NCI-H1436 (cell line): ENCODE measurements at regions not wholly inside any gene's neighbourhood (a gene's known extent, or its start where the extent isn't known, plus 50 kb on each side); places are given as distances from the start of the nearest gene placed in this dataset.
A peak's percentile ranks its signal among the peaks of the same experiment; 100 is the strongest.

Source experiments
- DNase-seq: peaks from one replicate; lab custom pipeline; 2025; lab: John Stamatoyannopoulos, UW

DNA sequence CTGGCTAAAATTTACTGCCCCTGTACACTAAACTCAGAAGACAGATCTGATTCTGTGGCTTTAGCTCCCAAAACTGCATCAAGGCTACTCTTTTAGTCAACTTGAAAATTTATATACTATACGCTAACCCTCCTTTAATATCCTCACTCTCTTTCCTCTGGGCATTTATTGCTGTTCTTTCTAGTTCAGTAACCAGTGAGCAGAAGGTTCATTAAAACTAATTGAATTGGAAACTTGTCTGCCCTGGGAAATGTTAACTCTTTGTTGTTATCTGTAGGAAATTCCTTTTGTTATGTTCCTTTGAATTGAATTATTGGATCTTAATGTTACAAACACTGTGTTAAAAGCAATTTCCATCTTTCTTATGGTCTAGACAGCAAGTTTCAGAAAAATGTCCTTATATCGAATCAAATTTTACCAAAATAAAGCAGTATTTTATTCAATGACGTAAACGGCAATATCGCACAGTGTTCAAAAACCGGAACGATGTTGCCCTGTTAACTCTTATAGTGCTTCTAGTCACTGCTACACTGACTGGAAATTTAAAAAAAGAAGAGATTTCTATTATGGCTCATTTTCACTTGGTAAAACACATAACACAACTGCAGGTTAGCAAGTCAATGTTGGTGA, 168.3 kb downstream of the NR4A2 start:
- DNase-seq = no peak

DNA sequence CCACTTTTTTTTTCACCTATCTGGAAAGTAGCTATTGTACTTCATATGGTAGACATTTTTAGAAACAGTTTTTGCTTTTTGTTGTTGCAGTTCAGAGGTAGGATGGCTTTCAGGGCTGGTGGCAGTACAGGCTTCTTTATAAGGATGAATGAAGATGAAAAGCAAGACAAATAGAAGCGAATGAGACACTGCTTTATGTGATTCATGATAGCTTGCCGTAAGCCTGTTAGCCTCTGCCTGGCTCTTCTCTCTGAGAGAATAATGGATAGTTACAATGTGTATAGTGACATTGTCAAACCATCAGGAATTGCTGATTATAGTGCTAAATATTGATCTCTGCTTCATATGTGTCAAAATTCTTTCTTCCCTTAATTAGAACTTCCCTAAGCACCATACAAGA, 173.7 kb downstream of the NR4A2 start:
- DNase-seq = no peak

DNA sequence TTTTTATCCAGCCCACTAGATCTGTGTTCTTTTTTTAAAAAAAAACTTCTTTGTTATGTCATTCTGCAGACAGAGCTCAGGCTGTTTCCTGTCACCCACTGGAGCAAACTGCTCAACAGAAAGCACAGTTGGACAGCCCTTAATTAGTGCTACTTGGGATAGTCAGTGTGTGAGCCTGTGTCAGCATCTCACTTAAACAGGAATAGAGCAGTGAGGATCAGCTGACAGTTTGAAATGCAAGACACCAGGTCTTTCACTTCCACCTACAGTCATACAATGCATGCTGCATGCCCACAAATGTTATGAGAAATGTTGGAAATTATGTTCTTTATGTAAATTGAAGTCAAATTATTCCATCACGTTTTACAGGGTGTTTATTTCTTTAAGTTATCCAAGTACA, 174.9 kb downstream of the NR4A2 start:
- no peak for DNase-seq

DNA sequence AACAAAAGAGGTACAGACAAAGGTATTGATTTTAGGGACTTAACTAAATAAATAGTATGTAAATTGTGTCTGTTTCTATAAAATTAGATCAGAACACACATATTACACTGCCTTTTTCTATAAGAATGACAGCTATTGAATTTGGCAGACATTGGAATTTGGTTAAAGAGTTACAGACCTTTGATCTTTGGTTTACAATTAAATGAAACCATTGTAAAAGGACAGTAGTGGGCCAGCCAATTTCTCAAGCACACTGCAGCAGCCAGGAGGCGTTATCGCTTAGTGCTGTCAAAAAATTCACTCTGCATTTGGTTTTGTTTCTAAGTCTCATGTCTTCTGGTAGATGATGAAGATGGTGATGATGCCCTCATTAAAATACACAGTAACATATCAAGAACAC, 175.9 kb downstream of the NR4A2 start:
- DNase-seq = no peak

DNA sequence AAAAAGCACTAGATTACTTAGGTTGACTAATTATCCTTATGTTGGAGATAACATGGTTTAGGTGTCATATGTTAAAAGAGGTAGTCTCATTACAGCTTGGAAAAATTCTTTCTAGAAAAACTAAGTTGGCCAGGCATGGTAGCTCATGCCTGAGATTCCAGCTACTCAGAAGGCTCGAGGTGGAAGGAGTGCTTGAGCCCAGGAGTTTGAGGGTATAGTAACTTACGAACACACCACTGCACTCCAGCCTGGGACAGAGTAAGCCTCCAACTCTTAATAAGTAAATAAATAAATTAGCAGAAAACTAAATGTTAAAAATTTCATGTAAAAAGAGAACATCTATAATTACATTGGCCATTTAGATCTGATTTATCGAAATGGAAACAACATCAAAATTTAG, 177.2 kb downstream of the NR4A2 start:
- no peak for DNase-seq

DNA sequence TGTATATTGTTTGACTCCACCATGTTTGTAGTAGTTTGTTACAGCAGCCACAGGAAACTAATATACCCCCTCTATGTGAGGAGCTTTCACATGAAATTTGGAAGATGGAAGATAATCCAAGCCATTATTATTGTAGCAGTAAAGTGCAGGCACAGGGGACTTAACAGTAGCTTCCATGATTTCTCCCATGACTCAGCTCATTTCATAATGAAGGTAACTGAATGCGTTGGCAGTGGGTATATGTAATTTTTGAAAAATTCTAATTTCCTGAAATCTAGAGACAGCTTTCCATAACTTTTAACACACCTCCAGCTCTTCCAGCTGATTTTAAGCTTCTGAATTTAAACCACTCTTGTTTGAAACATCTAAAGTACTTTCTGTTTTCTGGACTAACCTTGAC, 181.2 kb downstream of the NR4A2 start:
- no peak for DNase-seq

DNA sequence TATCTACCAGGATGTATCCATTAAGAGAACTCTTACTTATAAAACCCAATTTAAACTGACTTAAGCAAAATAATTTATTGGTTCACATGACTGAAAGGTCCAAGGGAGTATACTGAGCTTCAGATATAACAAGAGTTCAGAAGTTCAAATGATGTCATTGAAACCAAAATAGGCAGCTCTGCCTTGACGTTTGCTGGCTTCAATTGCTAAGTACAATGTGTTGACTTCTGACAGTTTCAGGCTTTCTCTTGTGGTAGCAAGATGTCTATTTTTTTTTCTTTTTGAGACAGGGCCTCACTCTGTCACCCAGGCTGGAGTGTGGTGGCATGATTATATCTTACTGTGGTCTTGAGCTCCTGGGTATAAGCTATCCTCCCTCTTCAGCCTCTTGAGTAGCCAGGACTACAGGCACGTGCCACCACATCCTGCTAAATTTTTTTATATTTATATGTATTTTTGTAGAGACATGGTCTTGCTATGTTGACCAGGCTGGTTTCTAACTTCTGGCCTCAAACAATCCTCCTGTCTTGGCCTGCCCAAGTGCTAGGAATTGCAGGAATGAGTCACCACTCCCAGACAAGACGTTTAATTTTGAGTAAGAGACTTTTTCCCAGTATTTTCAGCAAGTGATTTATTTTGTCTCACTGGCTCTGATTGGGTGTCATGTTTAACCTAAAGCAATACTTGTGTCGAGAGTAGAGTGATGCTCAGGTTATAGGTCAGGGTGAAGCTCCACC, 184.8 kb downstream of the NR4A2 start:
- no peak for DNase-seq

DNA sequence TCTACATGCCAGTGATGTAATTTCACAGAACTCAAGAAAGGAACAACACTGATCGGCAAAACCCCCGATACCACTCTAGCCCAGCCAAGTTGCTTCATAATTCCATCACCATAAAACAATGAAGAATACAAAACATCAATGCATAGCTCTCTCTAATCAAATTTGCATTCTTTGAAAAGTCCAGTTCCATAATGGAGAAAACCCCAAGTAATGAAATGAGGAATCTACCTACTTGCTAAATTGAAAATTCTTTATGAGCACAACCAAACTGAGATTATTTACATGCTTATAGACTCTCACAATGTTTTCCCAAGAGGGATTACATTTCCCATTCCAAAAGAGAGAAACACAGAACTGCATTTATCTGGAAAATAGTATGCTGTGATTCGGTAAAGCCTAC, 186.5 kb downstream of the NR4A2 start:
- no peak for DNase-seq

DNA sequence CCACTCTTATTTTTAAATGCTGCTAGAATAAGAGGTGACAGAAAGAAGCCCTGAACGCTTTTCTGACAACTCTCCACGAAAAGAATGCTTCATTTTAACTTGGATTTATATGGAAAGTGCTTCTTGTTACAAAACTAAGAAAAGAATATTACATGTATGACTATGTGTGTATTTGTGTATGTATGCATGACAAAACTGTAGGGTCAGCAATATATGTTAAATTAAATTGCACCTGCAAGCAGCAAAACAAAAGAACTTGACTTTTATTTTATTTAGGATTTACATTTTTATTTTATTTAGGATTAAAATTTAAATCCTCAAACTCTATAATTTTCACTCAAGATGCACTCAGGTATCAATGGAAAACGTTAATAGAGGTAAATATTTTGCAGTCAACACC, 187.1 kb downstream of the NR4A2 start:
- no peak for DNase-seq

DNA sequence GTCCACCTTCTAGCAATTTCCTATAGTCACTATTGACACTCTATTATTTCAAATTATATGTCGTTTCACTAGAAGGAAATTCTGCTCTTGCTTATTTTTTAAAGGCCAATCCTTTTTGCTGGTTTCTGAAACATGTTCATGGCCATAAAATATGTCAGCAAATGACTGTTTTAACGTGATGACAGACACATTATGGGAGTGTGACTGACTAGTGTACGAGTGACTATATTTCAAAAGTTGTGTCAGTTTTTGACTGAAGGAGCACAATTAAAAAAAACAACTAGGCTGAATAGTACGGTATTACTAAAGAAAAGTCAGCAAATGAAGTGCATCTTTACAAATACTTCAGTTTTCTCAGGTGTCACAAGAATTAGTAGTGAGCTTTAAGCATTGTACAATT, 196.0 kb downstream of the NR4A2 start:
- no peak for DNase-seq

DNA sequence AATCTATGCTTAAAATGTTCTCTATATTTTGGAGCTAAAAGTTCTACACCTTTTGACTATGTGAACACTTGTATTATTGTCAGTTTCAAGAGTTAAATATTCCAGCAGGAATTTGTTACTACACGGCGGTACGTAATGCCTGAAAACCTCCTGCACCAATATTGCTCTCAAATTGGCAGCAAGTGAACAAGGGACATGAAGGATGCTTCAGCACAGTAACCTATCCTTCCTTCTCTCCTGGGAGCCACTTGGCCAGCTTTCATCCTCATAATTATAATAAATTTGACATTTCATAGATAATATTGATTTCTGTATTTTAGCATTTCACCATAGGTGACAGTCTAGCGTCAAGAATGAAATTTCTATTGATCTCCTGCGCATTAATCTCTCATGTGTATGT, 197.6 kb downstream of the NR4A2 start:
- DNase-seq = no peak

DNA sequence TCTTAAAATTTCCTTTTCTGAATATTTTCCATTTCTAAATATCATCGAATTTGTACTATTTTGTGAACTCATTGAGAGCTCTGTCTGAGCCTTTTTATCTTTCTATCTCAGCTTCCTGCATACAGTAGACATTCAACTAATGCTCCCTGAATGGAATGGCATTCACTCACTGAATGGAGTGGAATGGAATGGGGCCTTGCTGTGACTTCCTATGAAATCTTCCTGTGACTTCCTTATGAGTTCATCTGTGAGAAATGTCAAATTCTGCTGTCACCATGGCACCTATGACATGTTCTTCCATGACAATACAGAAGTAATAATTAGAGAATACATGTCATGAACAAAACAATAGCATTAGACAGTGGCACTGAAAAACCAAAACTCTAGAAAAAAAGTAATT, 199.6 kb downstream of the NR4A2 start:
- DNase-seq = no peak

DNA sequence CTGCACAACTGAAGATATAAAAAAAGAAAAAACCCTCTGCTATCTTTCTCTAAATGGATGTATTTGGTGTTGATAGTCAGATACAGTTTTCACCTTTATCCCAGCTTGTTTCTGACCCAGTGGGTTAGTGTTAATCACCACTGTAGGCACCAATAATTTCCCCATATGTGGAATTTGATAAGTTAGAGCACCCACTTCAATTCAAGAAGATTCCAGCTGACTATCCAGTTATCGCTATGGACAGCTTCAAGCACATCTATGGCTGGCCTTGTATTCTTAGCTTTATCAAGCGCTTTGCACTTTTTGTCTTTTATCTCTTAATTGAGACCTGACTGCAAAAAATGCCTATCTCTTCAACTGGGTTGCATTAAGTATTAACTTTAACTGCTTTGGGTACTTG, 200.4 kb downstream of the NR4A2 start:
- DNase-seq = no peak

DNA sequence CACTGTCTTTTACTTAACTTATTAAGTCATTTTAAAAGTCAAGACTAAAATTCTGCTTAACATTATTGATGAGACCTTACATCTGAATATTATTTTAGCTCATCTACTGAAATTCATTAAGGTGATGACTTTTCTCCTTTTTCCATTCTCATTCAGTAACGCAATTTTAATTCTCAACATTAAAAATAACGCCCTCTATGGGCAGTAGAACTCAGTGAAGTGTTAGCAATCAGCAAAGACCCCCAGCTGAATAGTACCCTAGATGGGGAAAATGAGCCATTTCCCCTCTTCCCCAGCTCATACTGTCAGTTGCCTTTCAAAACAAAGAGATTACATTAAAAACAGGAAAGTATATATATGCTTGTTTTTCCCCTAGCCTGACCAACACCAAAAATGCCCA, 203.3 kb downstream of the NR4A2 start:
- DNase-seq = no peak

DNA sequence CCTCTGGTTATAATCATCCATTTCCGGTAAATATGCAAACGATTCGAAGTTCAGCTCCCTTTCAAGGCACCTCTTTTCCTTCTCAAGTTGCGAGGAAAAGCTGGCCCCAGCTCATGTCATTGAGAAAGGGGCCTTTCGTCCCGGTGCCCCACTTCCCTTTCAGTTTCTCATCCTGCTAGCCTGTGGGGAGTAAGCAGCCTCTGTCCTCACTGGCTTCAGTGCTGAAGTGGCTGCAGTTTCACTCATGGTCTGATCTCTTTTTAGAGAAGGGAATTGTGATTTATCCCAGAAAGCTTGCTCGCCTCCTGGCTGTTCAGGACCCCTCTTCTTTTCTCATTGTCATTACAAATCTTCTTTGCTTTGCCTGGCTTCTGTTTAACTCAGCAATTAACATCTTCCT, 207.5 kb downstream of the NR4A2 start:
- DNase-seq = no peak

DNA sequence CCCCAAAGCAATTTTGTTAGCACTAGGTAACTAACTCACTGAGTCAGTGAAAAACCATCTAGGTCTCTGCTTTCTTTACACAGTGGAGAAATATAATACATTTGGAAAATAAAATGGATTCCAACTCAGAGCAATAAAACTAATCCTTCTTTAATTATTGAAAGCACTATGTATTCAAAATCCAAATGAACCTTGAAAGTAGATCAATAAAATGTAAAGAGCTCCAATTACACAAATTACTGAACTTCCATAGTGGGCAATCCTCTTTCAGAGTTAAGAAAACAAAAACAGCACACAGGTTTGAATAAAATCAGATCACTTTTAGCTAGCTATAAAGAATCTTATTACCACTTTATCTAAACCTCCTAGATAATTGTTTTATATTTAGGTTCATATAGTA, 208.1 kb downstream of the NR4A2 start:
- DNase-seq = peak; percentile 16

DNA sequence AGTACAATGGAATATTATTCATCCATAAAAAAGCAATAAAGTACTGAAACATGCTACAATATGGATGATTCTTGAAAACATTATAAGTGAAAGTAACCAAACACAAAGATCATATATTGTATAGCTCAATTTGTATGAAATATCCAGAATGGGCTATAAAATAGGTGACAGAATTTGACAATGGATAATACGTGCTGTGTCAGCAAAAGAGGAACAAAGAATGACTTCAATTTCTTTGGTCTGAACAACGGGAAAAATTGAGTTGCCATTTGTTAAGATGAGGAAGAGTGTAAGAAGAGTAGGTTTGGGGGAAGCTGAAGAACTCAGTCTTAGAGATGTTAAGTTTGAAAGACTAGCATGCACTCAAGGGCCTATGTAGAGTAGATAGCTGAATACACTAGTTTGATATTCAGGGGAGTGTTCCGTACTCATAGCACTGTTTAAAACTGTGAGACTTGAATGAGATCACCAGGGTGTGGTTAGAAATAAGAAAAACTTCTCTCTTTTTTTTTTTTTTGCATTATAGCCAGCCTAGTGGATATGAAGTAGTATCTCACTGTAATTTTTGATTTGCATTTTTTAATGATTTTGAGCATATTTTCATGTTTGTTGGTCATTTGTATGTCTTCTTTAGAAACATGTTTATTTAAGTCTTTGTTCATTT, 213.6 kb downstream of the NR4A2 start:
- DNase-seq = no peak

DNA sequence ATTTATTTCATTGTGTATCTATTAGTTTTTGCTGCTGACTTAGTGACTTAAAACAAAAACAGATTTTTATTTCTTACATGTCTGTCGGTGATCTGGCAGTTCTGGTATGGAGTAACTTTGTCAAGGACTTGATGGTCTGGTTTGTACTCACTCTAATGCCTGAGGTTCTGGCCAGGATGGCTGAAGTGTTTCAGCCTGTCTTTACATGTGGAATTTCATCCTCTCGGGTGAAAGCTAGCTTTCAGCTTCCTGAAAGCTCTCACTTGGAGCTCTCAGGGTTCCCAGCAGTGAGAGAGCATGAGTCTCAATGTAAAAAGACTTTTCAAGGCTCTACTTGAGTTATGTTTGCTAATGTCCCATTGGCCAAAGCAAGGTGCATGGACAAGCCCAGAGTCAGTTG, 216.4 kb downstream of the NR4A2 start:
- DNase-seq = no peak

DNA sequence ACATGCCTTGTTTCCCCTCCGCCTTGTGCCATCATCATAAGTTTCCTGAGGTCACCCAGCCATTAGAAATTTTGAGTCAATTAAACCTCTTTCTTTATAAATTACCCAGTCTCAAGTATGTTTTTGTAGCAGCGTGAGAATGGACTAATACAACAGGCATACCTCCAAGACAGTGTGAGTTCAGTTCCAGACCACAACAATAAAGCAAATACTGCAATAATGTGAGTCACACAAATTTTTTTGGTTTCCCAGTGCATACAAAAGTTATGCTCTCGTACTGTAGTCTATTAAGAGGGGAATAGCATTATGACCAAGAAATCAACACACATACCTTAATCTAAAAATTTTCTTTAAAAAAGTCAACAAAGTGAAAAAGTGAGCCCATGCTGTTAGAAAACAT, 217.2 kb downstream of the NR4A2 start:
- DNase-seq = no peak

DNA sequence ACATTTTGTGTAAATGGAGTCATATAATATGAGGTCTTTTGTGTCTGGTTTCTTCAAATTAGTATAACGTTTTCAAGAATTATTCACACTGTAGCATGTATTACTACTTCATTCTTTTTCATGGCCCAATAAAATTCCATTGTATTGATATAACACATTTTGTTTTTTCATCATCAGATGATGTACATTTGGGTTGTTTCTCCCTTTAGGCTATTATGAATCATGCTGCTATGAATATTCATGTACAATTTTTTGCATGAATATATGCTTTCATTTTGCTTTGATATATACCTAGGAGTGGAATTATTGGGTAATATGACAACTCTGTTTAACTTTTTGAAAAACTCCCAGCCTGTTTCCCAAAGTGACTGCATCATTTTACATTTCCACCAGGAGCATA, 220.2 kb downstream of the NR4A2 start:
- DNase-seq = no peak

DNA sequence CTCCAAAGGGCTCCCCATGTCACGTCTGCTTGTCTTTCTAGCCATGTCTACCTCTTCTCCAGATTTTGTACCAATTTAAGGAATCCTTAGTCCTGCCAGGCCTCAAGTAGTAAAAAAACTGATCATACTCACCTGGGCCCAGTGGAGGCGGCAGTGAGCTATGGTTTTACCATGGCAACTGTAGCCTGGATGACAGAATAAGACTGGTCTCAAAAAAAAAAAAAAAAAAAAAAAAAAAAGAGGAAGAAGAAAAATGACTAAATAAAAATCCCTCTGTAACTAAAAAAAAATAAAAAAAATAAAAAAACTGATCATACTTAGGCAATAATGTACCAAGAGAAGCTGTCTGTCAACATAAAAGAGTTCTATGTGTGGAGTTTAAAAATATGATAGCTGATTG, 221.6 kb downstream of the NR4A2 start:
- DNase-seq = no peak

DNA sequence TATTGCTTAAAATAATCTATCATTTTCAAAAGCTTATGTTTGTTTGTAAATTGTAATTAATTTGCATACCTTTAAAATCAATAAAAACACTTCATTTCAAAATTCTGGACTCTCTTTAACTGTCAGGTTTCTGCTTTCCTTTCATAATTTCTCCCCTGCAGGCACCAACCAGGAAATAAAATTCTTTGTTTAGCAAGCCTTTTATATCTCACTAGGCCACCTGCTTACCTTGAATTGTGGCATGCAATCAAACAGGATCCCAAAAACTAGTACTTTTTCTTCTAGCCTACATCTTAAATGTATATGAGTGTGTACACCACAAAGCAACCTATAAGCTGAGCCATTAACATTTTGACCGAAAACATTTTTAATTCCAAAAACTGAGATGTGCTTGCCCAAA, 233.1 kb downstream of the NR4A2 start:
- DNase-seq = no peak

DNA sequence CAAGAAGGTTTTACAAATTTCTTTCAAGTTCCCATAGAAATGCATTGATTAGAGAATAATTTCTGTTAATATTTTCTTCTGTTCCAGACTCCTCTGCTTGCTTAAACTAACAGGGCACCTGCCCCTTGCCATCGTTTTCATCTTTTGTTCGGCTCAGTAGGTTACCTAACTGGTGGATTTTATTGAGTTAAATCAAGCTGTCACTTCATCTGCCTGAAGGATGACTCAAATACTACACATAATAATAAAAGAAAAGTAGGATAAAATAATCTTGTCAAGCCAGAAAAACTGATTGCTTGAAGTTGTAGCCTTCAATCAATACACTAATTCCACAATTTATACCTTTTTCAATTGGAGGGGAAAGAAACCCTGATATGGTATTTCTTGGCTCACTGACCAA, 234.0 kb downstream of the NR4A2 start:
- DNase-seq = no peak

DNA sequence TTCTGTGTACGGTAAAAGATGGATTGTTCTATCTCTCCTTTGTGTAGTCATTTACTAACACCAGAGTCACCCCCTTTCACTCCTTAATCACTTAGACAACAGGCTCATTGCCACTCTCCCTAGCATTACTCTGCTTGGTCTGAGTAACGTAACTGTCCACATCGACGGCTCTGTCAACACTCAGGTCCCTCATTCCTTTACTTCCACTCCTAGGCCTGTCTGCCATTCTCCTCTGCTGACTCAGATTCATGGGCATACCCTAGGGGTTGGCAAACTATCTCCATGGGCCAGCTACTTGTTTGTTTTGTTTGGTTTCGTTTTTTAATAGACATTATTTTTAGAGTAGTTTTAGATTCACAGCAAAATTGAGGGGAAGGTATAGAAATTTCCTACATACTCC, 243.9 kb downstream of the NR4A2 start:
- no peak for DNase-seq
